ENCODE measurements at regions not wholly inside any gene's neighbourhood (a gene's known extent, or its start where the extent isn't known, plus 50 kb on each side); places are given as distances from the start of the nearest gene placed in this dataset.

DNA sequence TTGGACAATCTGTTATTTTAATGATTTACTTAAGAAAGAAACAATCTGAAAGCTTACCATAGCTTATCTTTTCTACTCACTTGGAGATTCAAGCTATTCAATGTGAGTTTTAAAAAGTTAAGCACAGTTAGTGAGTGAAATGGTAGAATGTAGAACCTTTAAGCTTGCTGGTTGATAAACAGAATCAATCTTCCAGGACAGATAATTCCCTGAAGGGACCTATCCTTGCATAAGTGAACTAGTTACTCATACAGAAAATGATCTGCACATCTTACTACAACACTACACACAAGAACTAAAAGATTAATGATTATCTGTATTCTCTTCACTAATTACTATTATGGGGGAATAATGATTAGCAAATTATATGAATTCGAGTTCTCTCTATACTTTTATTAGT lies 165.6 kb downstream of the PALM2AKAP2 start:
- TF ChIP-seq, protein P1, sequence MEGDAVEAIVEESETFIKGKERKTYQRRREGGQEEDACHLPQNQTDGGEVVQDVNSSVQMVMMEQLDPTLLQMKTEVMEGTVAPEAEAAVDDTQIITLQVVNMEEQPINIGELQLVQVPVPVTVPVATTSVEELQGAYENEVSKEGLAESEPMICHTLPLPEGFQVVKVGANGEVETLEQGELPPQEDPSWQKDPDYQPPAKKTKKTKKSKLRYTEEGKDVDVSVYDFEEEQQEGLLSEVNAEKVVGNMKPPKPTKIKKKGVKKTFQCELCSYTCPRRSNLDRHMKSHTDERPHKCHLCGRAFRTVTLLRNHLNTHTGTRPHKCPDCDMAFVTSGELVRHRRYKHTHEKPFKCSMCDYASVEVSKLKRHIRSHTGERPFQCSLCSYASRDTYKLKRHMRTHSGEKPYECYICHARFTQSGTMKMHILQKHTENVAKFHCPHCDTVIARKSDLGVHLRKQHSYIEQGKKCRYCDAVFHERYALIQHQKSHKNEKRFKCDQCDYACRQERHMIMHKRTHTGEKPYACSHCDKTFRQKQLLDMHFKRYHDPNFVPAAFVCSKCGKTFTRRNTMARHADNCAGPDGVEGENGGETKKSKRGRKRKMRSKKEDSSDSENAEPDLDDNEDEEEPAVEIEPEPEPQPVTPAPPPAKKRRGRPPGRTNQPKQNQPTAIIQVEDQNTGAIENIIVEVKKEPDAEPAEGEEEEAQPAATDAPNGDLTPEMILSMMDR (IDR thresholded peaks at IDR 0.05), result no peak
- TF ChIP-seq POLR2A (IDR thresholded peaks at IDR 0.05), result no peak
- no peak for TF ChIP-seq POLR2AphosphoS5 (IDR thresholded peaks at IDR 0.05)
